WTC11 (cell line): ENCODE measurements at regions not wholly inside any gene's neighbourhood (a gene's known extent, or its start where the extent isn't known, plus 50 kb on each side); places are given as distances from the start of the nearest gene placed in this dataset.

Experiments used
- CTCF ChIP-seq: fragments of 200-600 bp; IDR thresholded peaks from 2 replicates; pipeline ENCODE4 v1.8.0; 2022; ENCODE audit warnings: antibody characterized with exemption
- ESRRA ChIP-seq: sonication (generic); formaldehyde crosslinking; IDR thresholded peaks from 2 replicates; pipeline ENCODE4 v1.8.1; 2022; ENCODE audit warnings: mild to moderate bottlenecking, missing genetic modification reagents, borderline replicate concordance
- ETV6 ChIP-seq: sonication (generic); formaldehyde crosslinking; IDR thresholded peaks from 2 replicates; pipeline ENCODE4 v1.8.1; 2022; ENCODE audit warnings: mild to moderate bottlenecking, missing genetic modification reagents
- FOXK1 ChIP-seq: sonication (generic); formaldehyde crosslinking; IDR thresholded peaks from 2 replicates; pipeline ENCODE4 v1.8.0; 2022; ENCODE audit warnings: mild to moderate bottlenecking, moderate library complexity, missing genetic modification reagents
- JUN ChIP-seq: sonication (generic); formaldehyde crosslinking; IDR thresholded peaks from 2 replicates; pipeline ENCODE4 v1.8.0; 2023; ENCODE audit warnings: mild to moderate bottlenecking, missing genetic modification reagents
- MYBL2 ChIP-seq: sonication (generic); formaldehyde crosslinking; IDR thresholded peaks from 2 replicates; pipeline ENCODE4 v1.8.1; 2023; ENCODE audit warnings: mild to moderate bottlenecking, moderate library complexity, missing genetic modification reagents
- NR1H2 ChIP-seq: sonication (generic); formaldehyde crosslinking; IDR thresholded peaks from 2 replicates; pipeline ENCODE4 v1.9.0; 2021; ENCODE audit warnings: mild to moderate bottlenecking, moderate library complexity, missing genetic modification reagents
- PRRX2 ChIP-seq: fragments of 250-450 bp; sonication (Bioruptor Pico); IDR thresholded peaks from 2 replicates; pipeline ENCODE4 v1.8.0; 2021; ENCODE audit warnings: mild to moderate bottlenecking
- STAT6 ChIP-seq: sonication (generic); formaldehyde crosslinking; conservative IDR thresholded peaks from 2 replicates; pipeline ENCODE4 v1.8.1; 2023; ENCODE audit warnings: mild to moderate bottlenecking, low read depth, missing genetic modification reagents, moderate library complexity
- TEAD4 ChIP-seq: sonication (generic); formaldehyde crosslinking; IDR thresholded peaks from 2 replicates; pipeline ENCODE4 v1.8.0; 2022; ENCODE audit warnings: mild to moderate bottlenecking, missing genetic modification reagents
- TP53 ChIP-seq: sonication (generic); formaldehyde crosslinking; IDR thresholded peaks from 2 replicates; pipeline ENCODE4 v1.8.1; 2023; ENCODE audit warnings: mild to moderate bottlenecking, missing genetic modification reagents
- ZNF396 ChIP-seq: fragments of 250-450 bp; sonication (Bioruptor Pico); IDR thresholded peaks from 2 replicates; pipeline ENCODE4 v1.8.0; 2021; ENCODE audit warnings: mild to moderate bottlenecking, moderate library complexity, borderline replicate concordance
- TF ChIP-seq, protein P1 (sequence below): sonication (generic); formaldehyde crosslinking; IDR thresholded peaks from 2 replicates; pipeline ENCODE4 v1.8.0; 2023; ENCODE audit warnings: missing genetic modification reagents
- TF ChIP-seq, protein P2 (sequence below): sonication (generic); formaldehyde crosslinking; IDR thresholded peaks from 2 replicates; pipeline ENCODE4 v1.8.1; 2023; ENCODE audit warnings: mild to moderate bottlenecking, missing genetic modification reagents, moderate library complexity

- TF ChIP-seq CTCF (no peak), TP53 (no peak), ETV6 (CRISPR knock-in tag) (no peak), FOXK1 (CRISPR knock-in tag) (no peak), MYBL2 (CRISPR knock-in tag) (no peak), TEAD4 (CRISPR knock-in tag) (no peak), ZNF396 (CRISPR knock-in tag) (no peak), PRRX2 (CRISPR knock-in tag) (no peak), JUN (CRISPR knock-in tag) (no peak), STAT6 (CRISPR knock-in tag) (no peak), ESRRA (no peak), NR1H2 (CRISPR knock-in tag) (no peak)
- TF ChIP-seq, protein P1, sequence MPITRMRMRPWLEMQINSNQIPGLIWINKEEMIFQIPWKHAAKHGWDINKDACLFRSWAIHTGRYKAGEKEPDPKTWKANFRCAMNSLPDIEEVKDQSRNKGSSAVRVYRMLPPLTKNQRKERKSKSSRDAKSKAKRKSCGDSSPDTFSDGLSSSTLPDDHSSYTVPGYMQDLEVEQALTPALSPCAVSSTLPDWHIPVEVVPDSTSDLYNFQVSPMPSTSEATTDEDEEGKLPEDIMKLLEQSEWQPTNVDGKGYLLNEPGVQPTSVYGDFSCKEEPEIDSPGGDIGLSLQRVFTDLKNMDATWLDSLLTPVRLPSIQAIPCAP (CRISPR knock-in tag): no peak
- TF ChIP-seq, protein P2, sequence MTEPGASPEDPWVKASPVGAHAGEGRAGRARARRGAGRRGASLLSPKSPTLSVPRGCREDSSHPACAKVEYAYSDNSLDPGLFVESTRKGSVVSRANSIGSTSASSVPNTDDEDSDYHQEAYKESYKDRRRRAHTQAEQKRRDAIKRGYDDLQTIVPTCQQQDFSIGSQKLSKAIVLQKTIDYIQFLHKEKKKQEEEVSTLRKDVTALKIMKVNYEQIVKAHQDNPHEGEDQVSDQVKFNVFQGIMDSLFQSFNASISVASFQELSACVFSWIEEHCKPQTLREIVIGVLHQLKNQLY: no peak
Observed at GRCh38 chr3:181279239-181279565, 289.7 kb upstream of the DNAJC19 start.
